ENCODE measurements at regions not wholly inside any gene's neighbourhood (a gene's known extent, or its start where the extent isn't known, plus 50 kb on each side); places are given as distances from the start of the nearest gene placed in this dataset.

GRCh38 chr16:85990861-85991301, 91.9 kb downstream of the IRF8 start:
- DNase-seq (ENCODE audit: low read depth): no peak

- DNase-seq (ENCODE audit: low read depth): no peak
Observed at GRCh38 chr16:85991425-85991824, 92.5 kb downstream of the IRF8 start.

GRCh38 chr16:85991856-85992255, 92.9 kb downstream of the IRF8 start:
- DNase-seq (ENCODE audit: low read depth): no peak

- DNase-seq (ENCODE audit: low read depth): no peak
Observed at GRCh38 chr16:85992359-85992758, 93.4 kb downstream of the IRF8 start.

- DNase-seq (ENCODE audit: low read depth): no peak
Observed at GRCh38 chr16:85992779-85993178, 93.8 kb downstream of the IRF8 start.

- DNase-seq (ENCODE audit: low read depth): no peak
Observed at GRCh38 chr16:85994492-85995490, 95.8 kb downstream of the IRF8 start.

GRCh38 chr16:85995541-85996423, 96.8 kb downstream of the IRF8 start:
- DNase-seq (ENCODE audit: low read depth): no peak

GRCh38 chr16:85996843-85997242, 97.9 kb downstream of the IRF8 start:
- DNase-seq (ENCODE audit: low read depth): no peak

- no peak for DNase-seq (ENCODE audit: low read depth)
Observed at GRCh38 chr16:85998171-85998867, 99.4 kb downstream of the IRF8 start.

GRCh38 chr16:85998868-85999729, 100.1 kb downstream of the IRF8 start:
- DNase-seq (ENCODE audit: low read depth): no peak

GRCh38 chr16:85999778-86000177, 100.8 kb downstream of the IRF8 start:
- no peak for DNase-seq (ENCODE audit: low read depth)

- DNase-seq (ENCODE audit: low read depth): no peak
Observed at GRCh38 chr16:86002178-86002900, 103.4 kb downstream of the IRF8 start.

GRCh38 chr16:86007524-86007923, 108.6 kb downstream of the IRF8 start:
- DNase-seq (ENCODE audit: low read depth): no peak

GRCh38 chr16:86010680-86011141, 111.7 kb downstream of the IRF8 start:
- no peak for DNase-seq (ENCODE audit: low read depth)

GRCh38 chr16:86011532-86011931, 112.6 kb downstream of the IRF8 start:
- DNase-seq (ENCODE audit: low read depth): no peak

- no peak for DNase-seq (ENCODE audit: low read depth)
Observed at GRCh38 chr16:86012221-86012620, 113.3 kb downstream of the IRF8 start.

- DNase-seq (ENCODE audit: low read depth): no peak
Observed at GRCh38 chr16:86013867-86014266, 114.9 kb downstream of the IRF8 start.

- DNase-seq (ENCODE audit: low read depth): no peak
Observed at GRCh38 chr16:86015606-86016005, 116.6 kb downstream of the IRF8 start.

- peak; percentile 47 for DNase-seq (ENCODE audit: low read depth)
Observed at GRCh38 chr16:86016201-86016965, 117.4 kb downstream of the IRF8 start.
